ENCODE measurements at regions not wholly inside any gene's neighbourhood (a gene's known extent, or its start where the extent isn't known, plus 50 kb on each side); places are given as distances from the start of the nearest gene placed in this dataset.
"Not testable (repeated sequence)": the region's sequence is repeated elsewhere in the genome, so short reads cannot be mapped to it uniquely, and the experiment has no call there.

DNA sequence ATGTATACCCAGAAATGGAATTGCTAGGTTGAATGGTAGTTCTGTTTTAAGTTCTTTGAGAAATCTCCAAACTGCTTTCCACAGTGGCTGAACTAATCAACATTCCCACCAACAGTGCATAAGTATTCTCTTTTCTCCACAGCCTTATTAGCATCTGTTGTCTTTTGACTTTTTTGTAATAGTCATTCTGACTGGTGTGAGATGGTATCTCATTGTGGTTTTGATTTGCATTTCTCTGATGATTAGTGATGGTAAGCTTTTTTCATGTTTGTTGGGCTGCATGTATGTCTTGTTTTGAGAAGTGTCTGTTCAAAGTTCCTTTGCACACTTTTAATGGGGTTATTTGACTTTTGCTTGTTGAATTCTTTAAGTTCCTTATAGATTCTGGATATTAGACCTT, 52.4 kb upstream of the EHHADH start:
- DNase-seq (ENCODE audit: low read depth, low spot score): not testable (repeated sequence)

DNA sequence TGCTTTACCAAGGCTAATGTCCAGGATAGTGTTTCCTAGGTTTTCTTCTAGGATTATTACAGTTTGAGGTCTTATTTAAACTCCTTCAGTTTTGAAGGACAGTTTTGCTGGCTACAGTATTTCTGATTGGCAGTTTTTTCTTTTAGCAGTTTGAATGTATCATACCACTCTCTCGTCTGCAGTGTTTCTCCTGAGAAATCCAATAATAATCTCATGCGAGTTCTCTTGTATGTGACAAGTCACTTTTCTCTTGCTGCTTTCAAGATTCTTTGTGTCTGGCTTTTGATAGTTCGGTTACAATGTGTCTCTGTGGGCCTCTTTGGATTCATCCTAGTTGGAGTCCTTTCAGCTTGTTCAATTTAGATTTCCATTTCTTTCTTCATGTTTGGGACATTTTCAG, 53.0 kb upstream of the EHHADH start:
- no peak for DNase-seq (ENCODE audit: low read depth, low spot score)

DNA sequence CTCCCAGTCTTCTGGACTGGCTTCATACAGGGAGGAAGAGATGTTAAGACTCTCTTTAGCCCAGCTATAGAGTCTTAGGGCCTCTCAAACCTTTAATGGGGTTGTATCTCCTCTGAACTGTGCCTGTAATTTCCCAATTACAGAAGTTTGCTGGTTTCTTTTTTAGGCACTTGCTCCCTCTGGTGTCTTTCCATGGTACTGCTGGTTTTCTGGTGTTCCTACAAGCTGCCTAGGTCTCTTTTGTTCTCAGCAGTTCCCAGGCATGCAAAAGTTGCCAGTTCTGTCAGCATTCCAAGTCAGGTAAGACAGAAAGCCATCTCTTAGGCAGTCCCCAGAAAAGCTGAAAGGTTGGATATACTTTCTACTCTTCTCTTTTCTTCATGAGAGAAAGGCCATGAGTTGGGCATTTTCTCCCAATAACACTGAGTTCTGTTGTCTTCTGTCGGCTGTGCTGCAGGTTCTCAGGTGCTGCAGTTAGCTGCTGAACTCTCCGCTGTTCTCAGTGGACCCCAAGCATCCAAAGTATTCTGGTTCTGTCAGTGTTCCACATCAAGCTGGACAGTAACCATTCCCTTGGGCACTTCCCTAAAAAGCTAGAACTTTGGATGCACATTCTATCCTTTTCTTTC, 54.4 kb upstream of the EHHADH start:
- peak; percentile 62 for DNase-seq (ENCODE audit: low read depth, low spot score)

DNA sequence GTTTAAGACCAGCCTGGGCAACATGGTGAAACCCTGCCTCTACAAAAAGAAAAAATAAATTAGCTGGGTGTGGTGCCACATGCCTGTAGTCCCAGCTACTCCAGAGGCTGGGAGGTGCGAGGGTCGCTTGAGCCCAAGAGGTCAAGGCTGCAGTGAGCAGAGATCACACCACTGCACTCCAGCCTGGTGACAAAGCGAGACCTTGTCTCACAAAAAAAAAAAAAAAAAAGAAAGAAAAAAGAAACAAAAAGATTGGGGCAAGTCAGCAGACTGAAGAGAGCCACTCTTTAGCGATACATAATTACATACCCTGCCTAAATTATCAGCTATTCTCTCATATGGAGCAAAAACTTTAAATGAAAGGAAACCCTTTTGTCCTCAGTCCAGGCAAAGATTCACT, 53.6 kb upstream of the MAP3K13 start:
- DNase-seq (ENCODE audit: low read depth, low spot score): no peak

DNA sequence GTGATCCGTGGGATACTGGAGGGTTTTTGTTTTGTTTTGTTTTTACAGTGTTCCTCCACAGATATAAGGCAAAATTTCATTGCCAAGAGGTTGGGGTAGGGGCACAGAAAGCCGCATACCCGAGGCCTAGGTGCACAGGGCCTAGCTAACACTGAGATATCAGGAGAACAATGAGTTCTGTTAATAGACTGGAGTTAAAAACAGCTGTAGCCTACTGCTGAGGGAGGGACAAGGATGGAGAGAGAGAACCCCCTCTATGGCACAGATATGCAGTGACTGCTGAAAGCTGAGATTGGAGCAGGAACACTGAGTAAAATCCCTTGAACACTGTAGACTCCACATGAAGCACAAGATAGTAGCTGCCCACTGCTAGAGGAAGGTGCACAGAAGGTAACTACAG, 53.1 kb upstream of the MAP3K13 start:
- no peak for DNase-seq (ENCODE audit: low read depth, low spot score)

DNA sequence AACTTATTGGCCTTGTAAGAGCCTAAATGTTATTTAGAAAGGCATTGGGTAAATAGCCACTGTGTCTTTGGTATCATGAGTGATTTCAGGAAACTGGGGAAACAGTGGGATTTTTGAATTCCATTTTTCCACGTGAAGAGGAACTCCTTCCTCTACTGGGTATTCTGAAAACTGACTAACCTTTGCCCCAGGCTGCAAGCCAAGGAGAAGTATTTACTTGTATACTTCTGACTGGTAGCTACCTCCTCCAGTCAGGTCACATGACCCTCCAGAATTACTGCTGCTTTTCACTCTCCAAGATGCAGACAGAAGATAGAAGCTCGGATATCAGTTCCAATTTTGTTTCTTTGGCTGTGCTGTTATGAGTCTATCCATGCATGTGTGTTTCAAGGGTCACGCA, 50.9 kb upstream of the MAP3K13 start:
- no peak for DNase-seq (ENCODE audit: low read depth, low spot score)

All from astrocyte of the hippocampus (primary cell).